HG03045 (cell line): ENCODE measurements at regions not wholly inside any gene's neighbourhood (a gene's known extent, or its start where the extent isn't known, plus 50 kb on each side); places are given as distances from the start of the nearest gene placed in this dataset.

Source experiments
- ATAC-seq: cut with Tn5 transposase; IDR thresholded peaks from one replicate; pipeline ENCODE4 v1.9.1; 2021; ENCODE audit warnings: mild to moderate bottlenecking, moderate library complexity; ENCODE audit not compliant: unreplicated experiment

DNA sequence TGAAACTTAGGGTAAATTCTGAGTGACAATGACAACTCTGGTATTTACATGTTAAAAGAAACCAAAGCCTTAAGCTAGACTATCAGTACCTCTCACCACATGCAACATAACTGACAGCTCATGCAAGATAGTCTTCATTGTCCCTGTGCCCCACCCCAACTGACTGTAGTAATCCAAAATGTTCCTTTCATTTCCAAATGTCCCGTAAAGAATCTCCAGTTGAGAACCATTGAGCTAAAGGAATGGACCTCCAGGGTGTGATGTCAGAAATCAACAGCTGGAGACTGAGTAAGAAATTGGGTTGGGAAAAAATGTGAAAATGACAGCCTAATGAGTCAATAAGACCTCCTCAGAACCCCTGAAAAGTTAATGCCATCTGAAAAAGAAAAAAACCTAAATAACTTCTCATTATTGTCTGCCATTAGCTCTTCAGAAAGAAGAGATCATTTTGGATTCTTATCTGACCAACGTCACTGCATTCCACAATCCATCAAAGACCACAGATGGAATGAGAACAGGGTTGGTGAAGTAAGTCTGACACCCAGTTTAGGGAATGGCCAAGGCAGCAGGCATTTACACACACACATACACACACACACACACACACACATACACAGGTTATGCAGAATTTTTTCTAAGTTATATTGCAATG lies 51.7 kb upstream of the ACVR2A start:
- no peak for ATAC-seq

DNA sequence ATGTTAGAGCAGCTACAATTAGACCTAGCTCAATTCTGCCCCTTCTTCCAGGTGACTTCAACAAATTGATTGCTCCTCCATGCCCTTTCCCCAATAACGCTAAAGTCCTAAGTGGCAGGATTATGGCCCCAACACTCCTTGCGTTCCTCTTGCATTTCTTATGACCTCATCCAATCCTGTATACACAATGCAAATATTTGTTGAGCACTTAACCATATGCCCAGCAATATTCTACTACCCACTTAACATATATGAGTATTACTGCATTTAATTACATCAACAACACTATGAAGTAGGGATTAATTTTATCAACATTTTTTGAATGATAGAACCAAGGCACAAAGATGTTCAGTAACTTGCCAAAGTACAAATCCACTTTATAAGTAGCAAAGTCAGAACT lies 54.2 kb upstream of the ACVR2A start:
- ATAC-seq: no peak

DNA sequence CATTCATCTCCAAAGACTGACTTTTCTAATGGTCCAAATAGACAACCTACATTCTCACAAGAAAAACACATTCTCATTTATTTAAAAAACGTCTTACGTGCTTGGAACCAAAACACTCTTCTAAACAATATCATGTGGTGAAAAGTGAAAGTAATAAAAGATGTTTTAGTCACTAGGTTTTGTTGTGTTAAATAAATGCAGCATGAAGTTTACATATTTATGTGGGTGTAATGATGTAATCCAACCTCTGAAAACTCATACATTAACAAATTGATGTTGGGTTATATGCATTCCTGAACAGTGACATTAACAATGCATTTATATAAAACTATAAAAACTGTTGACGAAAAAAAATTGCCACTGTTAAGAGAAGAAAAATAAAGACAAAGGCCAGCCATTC lies 55.1 kb upstream of the ACVR2A start:
- ATAC-seq: no peak

DNA sequence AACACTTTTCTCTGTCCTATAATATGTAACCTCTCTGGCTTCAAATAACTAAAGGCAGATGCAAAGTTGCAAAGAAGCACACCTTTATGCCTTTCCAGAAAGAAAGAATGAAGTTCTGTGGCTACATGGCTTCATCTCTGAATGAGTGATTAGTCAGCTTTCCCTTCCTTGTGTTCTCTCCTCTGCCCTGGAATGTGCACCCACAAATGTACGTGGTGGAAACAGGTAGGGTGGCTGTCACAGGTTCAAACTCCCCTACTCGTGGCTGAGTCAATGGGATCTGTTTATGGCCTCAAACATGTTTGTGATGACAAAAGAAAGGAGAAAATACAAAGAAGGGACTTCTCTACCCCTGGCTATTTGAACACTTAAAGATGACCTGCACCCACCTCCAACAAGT lies 55.5 kb upstream of the ACVR2A start:
- no peak for ATAC-seq

DNA sequence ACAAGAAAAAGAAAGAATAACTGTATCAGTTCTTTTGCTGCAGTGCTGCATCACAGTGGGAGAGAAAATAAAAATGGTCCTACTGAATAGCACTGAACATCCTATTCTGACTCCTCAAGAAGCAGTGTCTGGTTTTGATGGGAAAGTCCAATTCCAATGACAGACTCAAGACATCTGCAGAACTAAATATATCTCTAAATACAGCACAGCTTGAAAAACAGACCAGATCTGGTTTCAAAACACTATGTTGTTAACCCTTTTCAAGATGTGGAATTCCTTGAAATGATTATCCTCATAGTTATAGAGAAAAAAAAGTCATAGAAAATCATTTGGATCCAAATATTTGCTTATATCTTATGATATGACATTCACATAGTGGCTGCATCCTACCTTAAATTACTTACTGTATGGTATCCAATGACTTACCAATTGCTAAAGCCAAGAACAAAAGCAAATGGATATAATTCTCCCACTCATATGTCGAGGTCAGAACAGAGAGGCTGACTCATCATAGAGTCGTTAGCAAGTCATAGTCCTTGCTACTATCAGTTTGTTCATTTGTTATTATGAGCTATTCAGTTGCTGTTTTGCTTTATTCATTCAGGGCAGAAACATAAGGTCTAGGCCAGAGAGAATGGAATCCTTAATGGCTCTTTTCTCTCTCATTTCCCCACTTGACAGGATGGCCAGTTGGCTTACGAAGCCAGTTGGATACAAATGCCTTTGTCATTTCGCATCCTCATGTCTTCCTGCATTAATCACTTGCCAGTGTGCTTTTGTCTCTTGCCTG lies 62.5 kb upstream of the ACVR2A start:
- no peak for ATAC-seq

DNA sequence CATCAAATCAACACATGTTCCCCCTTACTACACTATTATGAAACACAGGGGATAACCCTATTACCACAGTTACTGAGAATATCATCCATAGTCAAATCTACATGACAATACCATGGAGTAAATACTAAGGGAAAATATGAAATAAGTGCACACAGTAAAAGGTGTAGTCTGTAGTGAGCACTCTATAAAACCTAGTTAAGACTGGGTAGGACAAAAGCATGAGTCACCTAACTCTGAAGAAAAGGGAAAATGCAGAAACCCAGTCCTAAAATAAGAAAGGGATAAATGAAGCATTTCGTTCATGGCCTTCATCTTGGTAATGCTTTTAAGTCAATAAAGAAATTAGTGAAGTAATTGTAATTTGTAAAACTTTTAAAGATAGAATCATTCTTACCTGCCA lies 65.4 kb upstream of the ACVR2A start:
- ATAC-seq: no peak

DNA sequence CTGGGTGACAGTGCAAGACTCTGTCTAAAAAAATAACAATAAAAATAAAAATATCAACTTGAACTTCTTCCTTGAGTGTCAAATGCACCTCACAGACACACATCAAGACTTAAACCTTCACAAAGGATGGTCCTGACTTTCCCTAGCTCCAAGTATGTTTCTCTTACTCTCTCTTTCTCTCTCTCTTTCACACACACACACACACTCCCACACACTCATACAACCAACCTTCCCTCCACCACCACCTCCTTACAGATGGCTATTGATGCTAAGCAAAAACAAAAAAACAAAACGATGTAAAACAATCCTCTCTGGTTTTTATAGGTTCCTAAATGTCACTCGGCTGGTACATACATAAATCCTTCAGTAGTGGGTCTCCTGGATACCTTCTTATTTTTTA lies 67.4 kb upstream of the ACVR2A start:
- no peak for ATAC-seq

DNA sequence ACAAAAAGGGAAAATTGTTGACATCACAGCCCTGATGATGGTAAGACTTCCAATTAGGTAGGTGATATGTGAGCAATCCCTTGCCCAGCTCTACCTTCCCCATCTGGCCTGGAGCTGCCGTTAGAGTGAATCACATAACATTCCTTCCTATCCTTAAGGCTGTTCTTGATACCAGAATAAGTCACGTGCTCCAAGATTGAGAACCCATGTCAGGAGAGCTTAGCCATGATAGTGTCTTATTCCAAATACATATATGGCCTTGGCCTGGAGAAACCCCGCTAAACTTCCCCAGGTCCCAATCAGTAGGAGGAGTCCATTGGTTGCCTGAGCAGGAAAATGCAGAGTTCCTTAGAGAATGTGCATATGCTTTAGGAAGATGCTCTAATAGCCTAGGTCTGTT lies 70.0 kb upstream of the ACVR2A start:
- ATAC-seq: no peak

DNA sequence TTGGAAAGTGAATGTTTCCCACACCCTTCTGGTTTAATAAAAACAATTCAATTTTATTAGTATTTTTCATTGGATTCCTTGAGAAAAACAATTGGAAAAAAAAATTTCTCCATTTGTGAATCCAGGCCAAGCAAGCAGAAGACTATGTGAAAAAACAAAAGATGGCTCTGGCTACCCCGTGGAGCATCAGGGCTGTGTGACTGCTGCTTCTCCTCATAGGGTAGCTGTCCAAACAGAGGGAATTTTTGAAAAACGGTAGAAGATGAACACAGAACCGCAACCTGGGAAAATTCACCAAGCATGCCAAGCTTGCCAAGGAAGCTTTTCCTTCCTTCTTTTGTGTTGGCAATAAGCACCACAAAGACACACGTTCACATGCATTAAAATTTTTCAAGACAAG lies 71.3 kb upstream of the ACVR2A start:
- no peak for ATAC-seq

DNA sequence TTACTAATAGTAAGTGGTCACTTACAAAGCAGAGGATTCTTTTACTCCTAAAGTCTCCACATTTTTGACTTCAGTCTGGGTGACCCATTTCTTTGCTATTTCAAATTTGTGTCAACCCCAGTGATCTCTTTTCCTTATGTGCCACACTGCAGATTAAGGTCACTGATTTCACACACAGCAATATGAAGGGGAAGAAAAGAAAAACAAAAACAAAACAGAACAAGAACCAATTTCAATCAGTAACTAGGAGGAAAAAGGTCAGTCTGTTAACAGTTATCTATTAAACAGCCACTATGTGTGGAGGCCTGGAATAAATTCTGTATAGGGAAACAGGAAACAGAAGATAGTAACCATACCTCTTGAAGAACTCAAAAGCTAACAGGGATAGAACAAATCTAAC lies 72.0 kb upstream of the ACVR2A start:
- ATAC-seq: no peak

DNA sequence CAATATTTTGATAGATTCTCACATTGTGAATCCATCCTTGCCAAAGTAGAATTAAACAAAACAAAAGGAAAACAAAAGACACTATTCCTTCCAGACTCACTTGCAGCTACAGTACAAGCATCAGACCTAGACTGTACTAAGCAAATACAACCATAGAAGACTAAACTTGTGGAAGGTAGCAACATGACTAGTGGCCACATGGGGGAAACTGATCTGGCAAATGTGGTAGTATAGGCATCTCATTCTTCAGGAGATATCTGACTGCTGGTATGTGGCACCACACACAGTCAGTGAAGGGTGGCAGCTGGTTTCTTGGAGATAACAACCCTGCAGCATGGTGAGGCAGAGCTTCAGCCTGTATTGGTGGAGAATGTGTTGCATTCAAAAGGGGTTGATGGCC lies 81.0 kb upstream of the ACVR2A start:
- no peak for ATAC-seq

DNA sequence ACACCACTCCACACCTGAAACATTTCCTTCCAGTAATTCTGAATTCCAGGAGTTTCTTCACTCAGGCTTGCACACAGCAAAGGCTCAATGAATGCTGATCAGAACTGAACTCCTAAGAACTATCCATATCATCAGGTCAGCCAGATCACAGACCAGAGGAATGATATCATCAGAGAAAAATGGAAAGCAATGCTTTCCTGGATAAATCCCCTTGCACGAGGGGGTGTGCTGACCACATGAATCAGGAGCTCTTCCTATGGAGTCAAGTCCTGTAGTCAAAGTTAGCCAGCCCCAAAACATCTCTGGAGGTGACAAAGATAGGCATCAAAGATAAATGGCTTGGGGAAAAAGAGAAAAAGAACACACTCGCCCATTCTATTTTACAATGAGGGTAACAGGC lies 83.8 kb upstream of the ACVR2A start:
- no peak for ATAC-seq

DNA sequence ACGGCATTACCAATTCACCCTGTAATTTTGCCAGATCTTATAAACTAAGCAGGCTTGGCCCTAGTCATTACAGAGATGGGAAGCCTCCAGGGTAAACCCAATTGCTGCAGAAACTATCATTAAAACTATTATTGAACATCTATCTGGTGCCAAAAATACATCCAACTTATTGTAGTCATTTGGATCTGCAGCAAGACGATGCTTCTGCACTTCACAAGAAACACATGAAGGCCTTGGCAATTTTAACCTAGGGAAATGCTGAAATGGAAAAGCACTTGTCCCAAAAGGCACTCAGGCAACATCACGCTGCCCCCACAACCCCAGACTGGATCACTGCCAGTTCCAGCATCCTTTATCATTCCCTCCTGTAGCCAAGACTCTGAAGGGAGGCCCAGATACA lies 85.3 kb upstream of the ACVR2A start:
- no peak for ATAC-seq

DNA sequence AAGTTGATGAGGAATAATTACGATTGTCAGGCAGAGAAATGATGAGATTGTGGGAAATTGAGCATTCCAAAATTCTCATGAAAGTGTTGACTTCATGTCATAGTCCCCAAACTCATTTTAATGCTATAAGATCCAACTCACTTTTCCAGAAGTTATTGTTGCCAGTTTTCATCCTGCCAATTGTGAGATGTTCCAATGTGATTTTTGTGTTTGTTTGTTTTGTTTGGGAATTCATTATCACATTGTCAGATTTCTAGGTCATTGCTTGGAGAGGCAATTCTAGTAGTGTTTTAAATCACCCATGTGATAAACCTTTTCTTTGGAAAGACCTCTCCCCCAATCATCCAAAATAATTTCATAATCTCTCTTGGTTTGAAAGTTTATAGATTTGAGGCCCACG lies 86.0 kb upstream of the ACVR2A start:
- ATAC-seq: no peak

DNA sequence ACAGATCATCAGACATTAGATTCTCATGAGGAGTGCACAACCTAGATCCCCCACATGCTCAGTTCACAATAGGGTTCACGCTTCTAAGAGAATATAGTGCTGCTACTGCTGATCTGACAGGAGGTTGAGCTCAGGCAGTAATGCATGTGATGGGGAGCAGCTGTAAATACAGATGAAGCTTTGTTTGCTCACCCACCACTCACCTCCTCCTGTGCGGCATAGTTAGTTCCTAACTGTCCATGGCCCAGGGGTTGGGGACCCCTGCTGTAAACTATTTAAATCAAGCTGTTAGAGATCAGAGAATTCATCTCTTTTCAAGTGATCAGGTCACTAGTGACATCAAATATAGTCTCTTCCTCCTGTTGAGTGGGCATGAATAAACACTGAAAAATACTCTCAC lies 88.8 kb upstream of the ACVR2A start:
- ATAC-seq: no peak

DNA sequence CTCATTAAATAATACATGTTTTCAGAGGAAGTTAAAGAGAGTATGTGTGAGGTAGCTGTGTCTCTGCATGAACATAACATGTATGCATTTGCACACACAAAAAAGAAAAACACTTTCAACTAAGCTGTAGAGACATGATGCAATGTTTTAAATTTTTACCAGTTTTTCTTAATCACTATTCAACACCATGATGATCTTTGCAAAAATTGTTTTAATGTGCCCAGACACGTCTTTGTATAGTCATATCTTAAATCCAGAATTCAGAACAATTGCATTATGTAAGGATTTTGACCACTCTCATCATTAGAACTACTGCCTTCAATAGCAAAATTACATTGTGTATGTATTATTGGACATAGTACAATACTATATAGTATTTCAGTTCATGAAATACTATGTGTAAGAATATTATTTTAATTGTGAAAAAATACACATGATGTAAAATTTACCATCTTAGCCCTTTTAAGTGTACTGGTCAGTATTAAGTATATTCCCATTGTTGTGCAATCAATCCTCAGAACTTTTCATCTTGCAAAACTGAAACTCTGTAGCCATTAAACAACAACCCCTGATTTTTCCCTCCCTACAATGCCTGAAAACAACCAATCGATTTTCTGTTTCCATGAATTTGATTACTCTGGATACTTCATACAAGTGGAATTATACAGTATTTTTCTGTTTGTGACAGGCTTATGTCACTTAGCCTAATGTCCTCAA lies 104.5 kb upstream of the ACVR2A start:
- no peak for ATAC-seq

DNA sequence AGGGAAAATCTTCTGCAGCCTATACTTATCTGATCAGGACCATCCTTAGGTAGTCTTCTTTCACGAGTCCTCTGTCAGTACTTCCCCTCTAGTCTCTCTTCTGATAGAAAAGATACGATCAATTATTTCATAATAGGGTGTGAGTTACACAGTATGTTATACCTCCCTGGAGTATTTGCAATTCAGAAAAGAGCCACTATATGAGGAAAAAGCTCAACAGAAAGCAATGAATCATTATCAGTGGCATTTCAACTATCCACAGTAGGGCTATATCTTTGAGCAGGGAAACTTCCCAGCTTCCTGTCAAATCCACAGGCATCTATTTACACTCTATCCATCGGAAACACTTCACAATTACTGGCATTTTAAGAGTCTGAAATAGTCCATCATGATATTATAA lies 105.3 kb upstream of the ACVR2A start:
- ATAC-seq: no peak

DNA sequence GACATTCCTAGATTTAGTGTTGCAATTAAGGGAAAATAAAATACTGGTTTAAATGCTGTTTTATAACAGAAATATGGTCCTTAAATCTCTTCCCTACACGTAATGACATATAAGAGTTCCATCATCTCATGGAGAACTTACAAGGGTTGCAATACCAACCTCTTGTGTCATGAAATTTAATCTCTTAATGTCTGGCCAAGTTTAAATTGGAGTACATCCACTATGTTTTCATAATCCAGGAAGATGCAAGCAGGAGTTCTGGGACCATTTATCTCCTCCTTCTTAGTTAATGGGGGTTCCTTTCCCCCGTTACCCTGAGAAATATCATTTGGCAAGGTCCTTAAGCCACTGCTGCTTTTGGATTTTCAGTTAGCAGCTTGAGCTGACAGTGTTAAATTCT lies 126.0 kb upstream of the ACVR2A start:
- no peak for ATAC-seq

DNA sequence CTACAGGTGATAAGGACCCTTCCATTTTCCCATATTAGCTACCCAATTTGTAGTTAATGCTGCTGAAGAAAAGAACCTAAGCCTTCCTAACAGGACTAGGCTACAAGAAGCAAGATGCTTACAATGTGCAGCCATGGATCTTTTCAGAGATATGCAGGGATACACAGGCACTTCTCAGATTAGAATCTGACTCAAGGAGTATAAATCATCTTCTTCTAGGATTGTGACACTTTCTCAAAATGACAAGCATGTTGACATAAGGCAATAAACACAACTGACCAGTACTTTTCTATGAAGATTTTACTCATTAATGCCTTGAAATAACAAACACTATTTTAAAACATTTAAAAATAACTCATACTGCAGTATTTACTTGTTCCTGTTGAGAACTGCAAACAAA lies 127.9 kb upstream of the ACVR2A start:
- no peak for ATAC-seq

DNA sequence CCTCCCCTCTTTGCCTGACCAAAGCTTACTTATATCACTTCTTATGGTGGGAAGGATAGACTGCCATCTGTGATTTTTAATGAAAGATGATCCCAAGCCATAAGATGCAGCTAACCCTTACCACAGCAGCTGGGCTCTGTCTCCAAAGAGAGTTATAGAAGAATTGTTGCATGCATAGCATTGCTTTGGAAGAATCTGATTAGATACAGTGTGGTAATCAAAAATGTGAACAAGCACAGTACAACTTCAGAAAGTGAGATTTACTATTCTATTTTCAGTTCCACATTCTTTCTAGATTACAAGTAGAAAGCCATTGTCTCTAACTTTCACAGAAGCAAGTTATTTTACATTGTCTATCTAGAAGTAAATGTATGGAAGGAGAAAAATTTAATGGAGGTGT lies 129.0 kb upstream of the ACVR2A start:
- ATAC-seq: no peak

DNA sequence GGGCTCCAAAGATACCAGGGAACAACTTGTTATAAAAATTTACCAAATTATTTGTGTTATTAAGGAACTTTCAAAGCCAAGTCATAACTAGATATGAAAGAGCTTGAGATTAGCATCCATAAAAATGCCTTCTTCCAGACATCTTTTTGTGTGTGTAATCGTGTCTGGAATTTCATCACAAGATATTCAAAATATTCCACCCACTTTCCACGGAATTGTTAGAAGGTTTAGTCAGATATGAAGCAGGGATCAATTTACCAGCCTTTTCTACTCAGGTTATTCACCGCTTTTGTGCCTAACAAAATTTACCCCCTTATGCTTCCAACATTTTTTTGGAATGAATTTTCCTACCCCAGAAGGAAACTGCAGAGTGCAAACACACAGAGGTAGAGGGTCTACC lies 130.2 kb upstream of the ACVR2A start:
- ATAC-seq: no peak

DNA sequence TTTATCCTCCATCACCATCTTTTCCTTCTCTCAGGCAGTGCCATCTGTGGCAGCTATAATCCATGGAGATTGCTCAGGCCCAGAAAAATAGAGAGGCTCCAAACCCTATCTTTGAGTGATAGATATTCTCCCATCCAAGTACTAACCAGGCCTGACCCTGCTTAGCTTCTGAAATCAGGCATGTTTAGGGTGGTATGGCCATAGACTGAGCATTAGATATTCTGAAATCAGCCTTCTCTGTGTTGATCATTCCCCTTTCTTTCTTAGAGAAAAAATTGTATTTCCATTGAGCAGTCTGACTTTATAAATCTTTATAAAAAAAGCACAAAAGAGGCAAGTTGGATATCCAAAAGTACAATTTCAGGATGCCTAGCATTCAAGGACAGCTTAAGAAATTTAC lies 131.5 kb upstream of the ACVR2A start:
- no peak for ATAC-seq
